Common myeloid progenitor, CD34-positive (primary cell): ENCODE measurements at regions not wholly inside any gene's neighbourhood (a gene's known extent, or its start where the extent isn't known, plus 50 kb on each side); places are given as distances from the start of the nearest gene placed in this dataset.

Source experiments
- CTCF ChIA-PET: fragments of 350-600 bp; sonication (Branson Sonifier 250); formaldehyde crosslinking; loops from one replicate; lab custom pipeline; 2021; ENCODE audit warnings: antibody characterized with exemption; lab: Charles Lee
- POLR2A ChIA-PET: fragments of 350-600 bp; sonication (Branson Sonifier 250); formaldehyde crosslinking; loops from one replicate; lab custom pipeline; 2021; ENCODE audit warnings: antibody characterized with exemption; lab: Charles Lee
- DNase-seq, 3 donors: peaks; one replicate each; pipeline versions ENCODE4 v3.0.0 to v3.0.0-alpha.2; 2013
- H3K27ac ChIP-seq, 2 experiments: 1 replicate in 1 of 2; 2 replicates in 1 of 2; pipeline ENCODE4 v1.7.0; 2013; ENCODE audit warnings: inconsistent platforms in 2 of 2, low read length in 2 of 2, mild to moderate bottlenecking in 2 of 2, low read depth in 1 of 2, moderate library complexity in 1 of 2; ENCODE audit not compliant: severe bottlenecking in 2 of 2, insufficient read depth in 1 of 2, poor library complexity in 1 of 2
- H3K27me3 ChIP-seq, 5 experiments: replicated peaks in 2 of 5; 1 replicate in 3 of 5; 2 replicates in 2 of 5; pipeline versions ENCODE4 v1.6.1 to v1.7.0; 2013; ENCODE audit warnings: low read length in 4 of 5, mild to moderate bottlenecking in 2 of 5, moderate library complexity in 2 of 5, inconsistent platforms in 1 of 5; ENCODE audit not compliant: insufficient read depth in 5 of 5, control insufficient read depth in 4 of 5
- H3K36me3 ChIP-seq, 4 experiments: 1 replicate in 2 of 4; 2 replicates in 2 of 4; pipeline versions ENCODE4 v1.6.1 to v1.7.0; 2013; ENCODE audit warnings: low read length in 3 of 4, control low read depth in 1 of 4, mild to moderate bottlenecking in 1 of 4; ENCODE audit not compliant: control insufficient read depth in 4 of 4, insufficient read depth in 4 of 4
- H3K4me1 ChIP-seq, 4 experiments: 1 replicate in 3 of 4; 2 replicates in 1 of 4; pipeline versions ENCODE4 v1.6.1 to v1.7.1; 2013; ENCODE audit warnings: low read length in 3 of 4, mild to moderate bottlenecking in 3 of 4, control low read depth in 1 of 4, inconsistent platforms in 1 of 4, moderate library complexity in 1 of 4; ENCODE audit not compliant: control insufficient read depth in 4 of 4, insufficient read depth in 4 of 4; ENCODE audit errors: control extremely low read depth in 1 of 4
- H3K4me3 ChIP-seq, 7 experiments: 1 replicate in 4 of 7; 2 replicates in 3 of 7; pipeline versions ENCODE4 v1.5.1 to v1.7.0; 2013; ENCODE audit warnings: mild to moderate bottlenecking in 7 of 7, low read length in 6 of 7, moderate library complexity in 6 of 7, inconsistent platforms in 2 of 7, low read depth in 2 of 7, control low read depth in 1 of 7; ENCODE audit not compliant: insufficient read depth in 4 of 7, control insufficient read depth in 1 of 7; ENCODE audit errors: extremely low read depth in 1 of 7
- H3K9me3 ChIP-seq, 5 experiments: 1 replicate in 4 of 5; 2 replicates in 1 of 5; pipeline versions ENCODE4 v1.6.1 to v1.7.1; 2013; ENCODE audit warnings: low read length in 4 of 5, mild to moderate bottlenecking in 2 of 5, inconsistent platforms in 1 of 5, low read depth in 1 of 5, moderate library complexity in 1 of 5; ENCODE audit not compliant: control insufficient read depth in 4 of 5, insufficient read depth in 2 of 5; ENCODE audit errors: control extremely low read depth in 1 of 5
- WGBS: methylation state at CpG from one replicate; pipeline ENCODE4 v1.1.5; 2013; ENCODE audit not compliant: insufficient coverage; 5-methylcytosine and 5-hydroxymethylcytosine counted together

GRCh38 chr10:44261296-44261695 is 123.6 kb downstream of the CXCL12 start:
- no peaks in the 10 kb centered on the region for H3K27me3 ChIP-seq
- POLR2A ChIA-PET: no interaction called here
- no peaks in the 10 kb centered on the region for H3K4me1 ChIP-seq
- no peak overlapping the region for H3K27ac ChIP-seq
- no peak overlapping the region for H3K4me3 ChIP-seq
- DNase-seq: no peak
- CTCF ChIA-PET: no interaction called here
- H3K9me3 ChIP-seq: peaks cover 0 to 2% (median 0%) of the 10 kb centered on the region in 5 experiments
- H3K36me3 ChIP-seq: no peaks in the 10 kb centered on the region
- 94% methylated on average over 16 of the region's 16 CpGs for WGBS

- ChIA-PET POLR2A (no interaction called here), CTCF (interaction anchor here (1.1 kb wide), 1 partner anchor 13 kb away, joined by 3 read pairs; no protein-coding TSS in a partner anchor)
- H3K27ac ChIP-seq: no peak overlapping the region
- no peaks in the 10 kb centered on the region for H3K4me1 ChIP-seq
- H3K4me3 ChIP-seq: no peak overlapping the region
- no peaks in the 10 kb centered on the region for H3K27me3 ChIP-seq
- DNase-seq: no peak
- H3K36me3 ChIP-seq: no peaks in the 10 kb centered on the region
- WGBS: 94% methylated on average over 13 of the region's 13 CpGs
- peaks cover 0 to 2% (median 0%) of the 10 kb centered on the region in 5 experiments for H3K9me3 ChIP-seq
Observed at GRCh38 chr10:44260286-44260928, 124.5 kb downstream of the CXCL12 start.

- Histone ChIP-seq H3K36me3 (no peaks in the 10 kb centered on the region), H3K4me3 (no peak overlapping the region), H3K4me1 (no peaks in the 10 kb centered on the region), H3K27me3 (no peaks in the 10 kb centered on the region), H3K27ac (no peak overlapping the region), H3K9me3 (no peaks in the 10 kb centered on the region)
- DNase-seq: no peak
- CTCF ChIA-PET: interaction anchor here (1.1 kb wide), 1 partner anchor 11 kb away, joined by 3 read pairs; no protein-coding TSS in a partner anchor
- WGBS: 89% methylated on average over 7 of the region's 7 CpGs
- POLR2A ChIA-PET: no interaction called here
Observed at GRCh38 chr10:44259090-44259874, 125.6 kb downstream of the CXCL12 start.

- Histone ChIP-seq H3K36me3 (no peaks in the 10 kb centered on the region), H3K4me1 (no peaks in the 10 kb centered on the region), H3K27me3 (no peaks in the 10 kb centered on the region), H3K27ac (no peak overlapping the region), H3K9me3 (no peaks in the 10 kb centered on the region), H3K4me3 (no peak overlapping the region)
- WGBS: 100% methylated on average over 1 of the region's 4 CpGs
- ChIA-PET CTCF (no interaction called here), POLR2A (no interaction called here)
- no peak for DNase-seq
Observed at GRCh38 chr10:44258460-44259089, 126.3 kb downstream of the CXCL12 start.

- H3K27ac ChIP-seq: no peak overlapping the region
- H3K4me3 ChIP-seq: no peak overlapping the region
- H3K27me3 ChIP-seq: no peaks in the 10 kb centered on the region
- H3K9me3 ChIP-seq: no peaks in the 10 kb centered on the region
- ChIA-PET POLR2A (no interaction called here), CTCF (no interaction called here)
- no peak for DNase-seq
- H3K36me3 ChIP-seq: no peaks in the 10 kb centered on the region
- WGBS: 67% methylated on average over 1 of the region's 3 CpGs
- no peaks in the 10 kb centered on the region for H3K4me1 ChIP-seq
Observed at GRCh38 chr10:44258019-44258418, 126.9 kb downstream of the CXCL12 start.

- Histone ChIP-seq H3K4me3 (no peak overlapping the region), H3K27ac (no peak overlapping the region), H3K27me3 (no peaks in the 10 kb centered on the region), H3K9me3 (no peaks in the 10 kb centered on the region), H3K36me3 (no peaks in the 10 kb centered on the region), H3K4me1 (no peaks in the 10 kb centered on the region)
- CTCF ChIA-PET: no interaction called here
- POLR2A ChIA-PET: no interaction called here
- 95% methylated on average over 3 of the region's 5 CpGs for WGBS
- no peak for DNase-seq
Observed at GRCh38 chr10:44253769-44254462, 131.0 kb downstream of the CXCL12 start.
